ENCODE measurements at regions not wholly inside any gene's neighbourhood (a gene's known extent, or its start where the extent isn't known, plus 50 kb on each side); places are given as distances from the start of the nearest gene placed in this dataset.

- Histone ChIP-seq H3K9me3 (ENCODE audit: control insufficient read depth in 1 of 2, low read length in 2 of 2) (no peaks in the 10 kb centered on the region), H3K36me3 (ENCODE audit: control insufficient read depth in 1 of 2, insufficient read depth in 2 of 2, low read length in 2 of 2) (no peaks in the 10 kb centered on the region), H3K27me3 (ENCODE audit: low read depth, low read length) (no peaks in the 10 kb centered on the region), H3K4me3 (ENCODE audit: low read depth in 1 of 2, low read length in 2 of 2) (no peak overlapping the region), H3K4me1 (ENCODE audit: control insufficient read depth in 1 of 2, insufficient read depth in 2 of 2, low read length in 2 of 2) (no peaks in the 10 kb centered on the region), H3K27ac (ENCODE audit: low read length) (no peak overlapping the region)
Observed at GRCh38 chrX:148412006-148412405, 88.4 kb upstream of the AFF2 start.

GRCh38 chrX:148416142-148416541 is 84.3 kb upstream of the AFF2 start:
- Histone ChIP-seq H3K36me3 (ENCODE audit: control insufficient read depth in 1 of 2, insufficient read depth in 2 of 2, low read length in 2 of 2) (no peaks in the 10 kb centered on the region), H3K27ac (ENCODE audit: low read length) (no peak overlapping the region), H3K9me3 (ENCODE audit: control insufficient read depth in 1 of 2, low read length in 2 of 2) (no peaks in the 10 kb centered on the region), H3K4me3 (ENCODE audit: low read depth in 1 of 2, low read length in 2 of 2) (no peak overlapping the region), H3K4me1 (ENCODE audit: control insufficient read depth in 1 of 2, insufficient read depth in 2 of 2, low read length in 2 of 2) (no peaks in the 10 kb centered on the region), H3K27me3 (ENCODE audit: low read depth, low read length) (no peaks in the 10 kb centered on the region)

GRCh38 chrX:148416931-148417330 is 83.5 kb upstream of the AFF2 start:
- H3K27ac ChIP-seq (ENCODE audit: low read length) = no peak overlapping the region
- H3K36me3 ChIP-seq (ENCODE audit: control insufficient read depth in 1 of 2, insufficient read depth in 2 of 2, low read length in 2 of 2) = no peaks in the 10 kb centered on the region
- no peaks in the 10 kb centered on the region for H3K9me3 ChIP-seq (ENCODE audit: control insufficient read depth in 1 of 2, low read length in 2 of 2)
- no peak overlapping the region for H3K4me3 ChIP-seq (ENCODE audit: low read depth in 1 of 2, low read length in 2 of 2)
- no peaks in the 10 kb centered on the region for H3K27me3 ChIP-seq (ENCODE audit: low read depth, low read length)
- H3K4me1 ChIP-seq (ENCODE audit: control insufficient read depth in 1 of 2, insufficient read depth in 2 of 2, low read length in 2 of 2) = no peaks in the 10 kb centered on the region

GRCh38 chrX:148417934-148418333 is 82.5 kb upstream of the AFF2 start:
- Histone ChIP-seq H3K36me3 (ENCODE audit: control insufficient read depth in 1 of 2, insufficient read depth in 2 of 2, low read length in 2 of 2) (no peaks in the 10 kb centered on the region), H3K4me1 (ENCODE audit: control insufficient read depth in 1 of 2, insufficient read depth in 2 of 2, low read length in 2 of 2) (no peaks in the 10 kb centered on the region), H3K9me3 (ENCODE audit: control insufficient read depth in 1 of 2, low read length in 2 of 2) (no peaks in the 10 kb centered on the region), H3K27ac (ENCODE audit: low read length) (no peak overlapping the region), H3K27me3 (ENCODE audit: low read depth, low read length) (no peaks in the 10 kb centered on the region), H3K4me3 (ENCODE audit: low read depth in 1 of 2, low read length in 2 of 2) (no peak overlapping the region)

DNA sequence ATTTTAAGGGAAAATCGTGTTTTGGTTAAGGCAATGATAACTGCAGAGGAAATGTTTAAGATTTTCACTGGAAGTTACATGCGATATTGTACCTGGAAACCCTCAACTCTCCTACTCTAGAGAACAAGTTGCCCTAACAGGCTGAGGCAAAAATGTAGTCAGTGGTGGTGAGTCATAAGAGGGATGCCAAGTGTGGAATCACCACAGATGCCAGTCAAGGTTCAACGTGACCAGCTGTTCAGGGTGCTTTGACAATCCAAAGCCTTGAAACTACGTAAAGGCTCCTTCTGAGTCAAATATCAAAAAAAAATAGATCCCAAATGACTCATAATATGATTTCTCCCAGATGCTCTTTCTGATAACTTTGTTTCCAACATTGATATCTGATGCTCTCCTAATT is 77.9 kb upstream of the AFF2 start:
- H3K4me1 ChIP-seq (ENCODE audit: control insufficient read depth in 1 of 2, insufficient read depth in 2 of 2, low read length in 2 of 2) = no peaks in the 10 kb centered on the region
- H3K9me3 ChIP-seq (ENCODE audit: control insufficient read depth in 1 of 2, low read length in 2 of 2) = no peaks in the 10 kb centered on the region
- no peak overlapping the region for H3K4me3 ChIP-seq (ENCODE audit: low read depth in 1 of 2, low read length in 2 of 2)
- no peak overlapping the region for H3K27ac ChIP-seq (ENCODE audit: low read length)
- no peaks in the 10 kb centered on the region for H3K27me3 ChIP-seq (ENCODE audit: low read depth, low read length)
- no peaks in the 10 kb centered on the region for H3K36me3 ChIP-seq (ENCODE audit: control insufficient read depth in 1 of 2, insufficient read depth in 2 of 2, low read length in 2 of 2)

- no peaks in the 10 kb centered on the region for H3K4me1 ChIP-seq (ENCODE audit: control insufficient read depth in 1 of 2, insufficient read depth in 2 of 2, low read length in 2 of 2)
- no peaks in the 10 kb centered on the region for H3K27me3 ChIP-seq (ENCODE audit: low read depth, low read length)
- H3K4me3 ChIP-seq (ENCODE audit: low read depth in 1 of 2, low read length in 2 of 2) = no peak overlapping the region
- no peaks in the 10 kb centered on the region for H3K36me3 ChIP-seq (ENCODE audit: control insufficient read depth in 1 of 2, insufficient read depth in 2 of 2, low read length in 2 of 2)
- no peak overlapping the region for H3K27ac ChIP-seq (ENCODE audit: low read length)
- H3K9me3 ChIP-seq (ENCODE audit: control insufficient read depth in 1 of 2, low read length in 2 of 2) = no peaks in the 10 kb centered on the region
Observed at GRCh38 chrX:148424570-148424969, 75.8 kb upstream of the AFF2 start.

DNA sequence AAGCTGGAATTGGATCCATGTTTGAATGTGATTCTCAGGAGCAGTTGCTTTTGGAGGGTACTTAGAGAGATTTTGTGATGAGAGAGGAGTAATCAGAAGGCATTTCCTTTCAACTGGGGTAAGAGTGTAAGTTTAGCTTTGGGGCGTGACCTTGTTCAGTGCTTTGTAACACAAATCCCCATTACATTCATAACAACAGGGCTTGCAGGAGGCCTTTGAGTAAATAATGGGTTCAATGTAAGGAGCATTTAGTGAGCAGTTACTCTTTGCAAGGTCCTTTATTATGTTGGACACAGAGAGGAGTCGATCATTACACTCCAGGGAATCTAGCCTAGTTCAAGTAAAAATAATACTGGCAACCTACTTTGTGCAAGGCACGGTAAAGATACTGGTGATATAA is 74.0 kb upstream of the AFF2 start:
- no peak overlapping the region for H3K4me3 ChIP-seq (ENCODE audit: low read depth in 1 of 2, low read length in 2 of 2)
- H3K36me3 ChIP-seq (ENCODE audit: control insufficient read depth in 1 of 2, insufficient read depth in 2 of 2, low read length in 2 of 2) = no peaks in the 10 kb centered on the region
- H3K9me3 ChIP-seq (ENCODE audit: control insufficient read depth in 1 of 2, low read length in 2 of 2) = no peaks in the 10 kb centered on the region
- H3K27me3 ChIP-seq (ENCODE audit: low read depth, low read length) = no peaks in the 10 kb centered on the region
- no peak overlapping the region for H3K27ac ChIP-seq (ENCODE audit: low read length)
- no peaks in the 10 kb centered on the region for H3K4me1 ChIP-seq (ENCODE audit: control insufficient read depth in 1 of 2, insufficient read depth in 2 of 2, low read length in 2 of 2)

- H3K4me3 ChIP-seq (ENCODE audit: low read depth in 1 of 2, low read length in 2 of 2) = no peak overlapping the region
- H3K36me3 ChIP-seq (ENCODE audit: control insufficient read depth in 1 of 2, insufficient read depth in 2 of 2, low read length in 2 of 2) = no peaks in the 10 kb centered on the region
- no peaks in the 10 kb centered on the region for H3K4me1 ChIP-seq (ENCODE audit: control insufficient read depth in 1 of 2, insufficient read depth in 2 of 2, low read length in 2 of 2)
- no peaks in the 10 kb centered on the region for H3K27me3 ChIP-seq (ENCODE audit: low read depth, low read length)
- no peaks in the 10 kb centered on the region for H3K9me3 ChIP-seq (ENCODE audit: control insufficient read depth in 1 of 2, low read length in 2 of 2)
- no peak overlapping the region for H3K27ac ChIP-seq (ENCODE audit: low read length)
Observed at GRCh38 chrX:148441387-148441786, 59.0 kb upstream of the AFF2 start.

- no peak overlapping the region for H3K27ac ChIP-seq (ENCODE audit: low read length)
- no peak overlapping the region for H3K4me3 ChIP-seq (ENCODE audit: low read depth in 1 of 2, low read length in 2 of 2)
Observed at GRCh38 chrX:148443216-148443615, 57.2 kb upstream of the AFF2 start.

DNA sequence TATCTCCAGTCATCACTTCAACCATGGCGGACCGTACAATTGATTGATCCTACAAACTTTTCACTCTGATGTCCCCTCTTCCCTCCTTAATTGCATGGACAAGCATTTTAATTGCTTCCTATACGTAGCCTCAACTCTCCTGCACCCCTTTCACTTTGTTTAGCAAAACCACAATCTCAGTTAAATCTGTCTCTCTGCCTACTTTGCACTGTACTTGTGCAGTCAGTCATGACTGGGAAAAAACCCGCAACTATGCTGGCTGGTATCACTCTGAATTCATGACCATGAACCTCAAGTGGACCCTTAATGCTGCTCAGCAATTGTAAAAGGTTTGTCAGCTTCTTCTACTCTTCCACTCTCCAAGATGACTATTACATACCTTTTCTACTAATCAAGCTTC is 51.7 kb upstream of the AFF2 start:
- Histone ChIP-seq H3K4me1 (ENCODE audit: control insufficient read depth in 1 of 2, insufficient read depth in 2 of 2, low read length in 2 of 2) (no peaks in the 10 kb centered on the region), H3K9me3 (ENCODE audit: control insufficient read depth in 1 of 2, low read length in 2 of 2) (no peaks in the 10 kb centered on the region), H3K27ac (ENCODE audit: low read length) (no peak overlapping the region), H3K4me3 (ENCODE audit: low read depth in 1 of 2, low read length in 2 of 2) (no peak overlapping the region), H3K36me3 (ENCODE audit: control insufficient read depth in 1 of 2, insufficient read depth in 2 of 2, low read length in 2 of 2) (no peaks in the 10 kb centered on the region), H3K27me3 (ENCODE audit: low read depth, low read length) (no peaks in the 10 kb centered on the region)

More at GRCh38 chrX:148443216-148443615, 57.2 kb upstream of the AFF2 start:
- Histone ChIP-seq H3K4me1 (ENCODE audit: control insufficient read depth in 1 of 2, insufficient read depth in 2 of 2, low read length in 2 of 2) (no peaks in the 10 kb centered on the region), H3K27me3 (ENCODE audit: low read depth, low read length) (no peaks in the 10 kb centered on the region), H3K36me3 (ENCODE audit: control insufficient read depth in 1 of 2, insufficient read depth in 2 of 2, low read length in 2 of 2) (no peaks in the 10 kb centered on the region), H3K9me3 (ENCODE audit: control insufficient read depth in 1 of 2, low read length in 2 of 2) (no peaks in the 10 kb centered on the region)
